HEK293 (cell line): ENCODE measurements at regions not wholly inside any gene's neighbourhood (a gene's known extent, or its start where the extent isn't known, plus 50 kb on each side); places are given as distances from the start of the nearest gene placed in this dataset.

Source experiments
- CTCF ChIA-PET: fragments of 350-600 bp; formaldehyde crosslinking; extraction: SDS; loops from one replicate; lab custom pipeline; 2021; ENCODE audit warnings: antibody characterized with exemption; lab: Yijun Ruan, JAX
- POLR2A ChIA-PET: fragments of 300-600 bp; formaldehyde crosslinking; extraction: SDS; loops from one replicate; lab custom pipeline; 2020; ENCODE audit warnings: antibody characterized with exemption, inconsistent platforms; lab: Yijun Ruan, JAX
- H3K27ac ChIP-seq: fragments of 200-500 bp; sonication (Bioruptor generic); 2 replicates; pipeline ENCODE4 v1.5.1; 2014; ENCODE audit warnings: low read depth, low read length, control low read depth, inconsistent platforms; ENCODE audit errors: extremely low read depth
- H3K36me3 ChIP-seq, 2 experiments: fragments of 200-500 bp in 1 of 2; sonication (Bioruptor generic) in 1 of 2; 1 replicate in 1 of 2; 2 replicates in 1 of 2; pipeline ENCODE4 v1.5.1; 2014 to 2017; ENCODE audit warnings: inconsistent platforms in 2 of 2, low read length in 2 of 2; ENCODE audit not compliant: control insufficient read depth in 2 of 2, insufficient read depth in 1 of 2
- H3K4me1 ChIP-seq: fragments of 200-500 bp; sonication (Bioruptor generic); 2 replicates; pipeline ENCODE4 v1.5.1; 2014; ENCODE audit warnings: mild to moderate bottlenecking, low read length, inconsistent platforms; ENCODE audit not compliant: control insufficient read depth, insufficient read depth
- H3K4me3 ChIP-seq: 2 replicates; pipeline ENCODE4 v1.5.1; 2011; ENCODE audit warnings: low read depth, mild to moderate bottlenecking, control low read depth, low read length, moderate library complexity
- H3K9me3 ChIP-seq: fragments of 200-500 bp; sonication (Bioruptor generic); 2 replicates; pipeline ENCODE4 v1.5.1; 2014; ENCODE audit warnings: low read depth, low read length, inconsistent platforms; ENCODE audit not compliant: control insufficient read depth, insufficient read depth
- CTCF ChIP-seq: fragments of 450-650 bp; formaldehyde crosslinking; IDR thresholded peaks from 2 replicates; pipeline ENCODE4 v1.5.1; 2016; ENCODE audit warnings: missing biosample characterization, missing genetic modification characterization
- ELK4 ChIP-seq: IDR thresholded peaks from 2 replicates; pipeline ENCODE4 v1.6.1; 2011; ENCODE audit warnings: mild to moderate bottlenecking, low read depth, low read length, borderline replicate concordance
- FEZF1 ChIP-seq: fragments of 450-650 bp; formaldehyde crosslinking; IDR thresholded peaks from 2 replicates; pipeline ENCODE4 v1.5.1; 2016; ENCODE audit warnings: missing biosample characterization, missing genetic modification characterization
- GLI4 ChIP-seq: fragments of 450-650 bp; formaldehyde crosslinking; IDR thresholded peaks from 2 replicates; pipeline ENCODE4 v1.5.1; 2016; ENCODE audit warnings: missing biosample characterization, missing genetic modification characterization
- KLF8 ChIP-seq: fragments of 450-650 bp; formaldehyde crosslinking; IDR thresholded peaks from 2 replicates; pipeline ENCODE4 v1.5.1; 2016; ENCODE audit warnings: missing biosample characterization, missing genetic modification characterization
- PRDM1 ChIP-seq: fragments of 450-650 bp; formaldehyde crosslinking; IDR thresholded peaks from 2 replicates; pipeline ENCODE4; 2016; ENCODE audit warnings: missing biosample characterization, missing genetic modification characterization
- RBAK ChIP-seq: fragments of 450-650 bp; formaldehyde crosslinking; IDR thresholded peaks from 2 replicates; pipeline ENCODE4 v1.5.1; 2016; ENCODE audit warnings: missing biosample characterization, missing genetic modification characterization
- SCRT2 ChIP-seq: fragments of 450-650 bp; formaldehyde crosslinking; IDR thresholded peaks from 2 replicates; pipeline ENCODE4 v1.5.1; 2016; ENCODE audit warnings: missing biosample characterization, missing genetic modification characterization
- TSHZ1 ChIP-seq: fragments of 450-650 bp; formaldehyde crosslinking; IDR thresholded peaks from 2 replicates; pipeline ENCODE4 v1.5.1; 2016; ENCODE audit warnings: missing biosample characterization, missing genetic modification characterization, borderline replicate concordance
- ZEB2 ChIP-seq: fragments of 450-650 bp; formaldehyde crosslinking; IDR thresholded peaks from 2 replicates; pipeline ENCODE4 v1.5.1; 2016; ENCODE audit warnings: missing biosample characterization, missing genetic modification characterization
- ZNF10 ChIP-seq: fragments of 450-650 bp; formaldehyde crosslinking; IDR thresholded peaks from 2 replicates; pipeline ENCODE4 v1.5.1; 2017; ENCODE audit warnings: missing biosample characterization, missing genetic modification characterization
- ZNF16 ChIP-seq: fragments of 450-650 bp; formaldehyde crosslinking; IDR thresholded peaks from 2 replicates; pipeline ENCODE4 v1.5.1; 2016; ENCODE audit warnings: low read depth, missing biosample characterization, missing genetic modification characterization
- ZNF223 ChIP-seq: fragments of 450-650 bp; formaldehyde crosslinking; IDR thresholded peaks from 2 replicates; pipeline ENCODE4 v1.5.1; 2016; ENCODE audit warnings: missing biosample characterization, missing genetic modification characterization
- ZNF23 ChIP-seq: fragments of 450-650 bp; formaldehyde crosslinking; IDR thresholded peaks from 2 replicates; pipeline ENCODE4 v1.5.1; 2016; ENCODE audit warnings: missing biosample characterization, missing genetic modification characterization, borderline replicate concordance
- ZNF404 ChIP-seq: fragments of 450-650 bp; formaldehyde crosslinking; IDR thresholded peaks from 2 replicates; pipeline ENCODE4 v1.5.1; 2017; ENCODE audit warnings: missing biosample characterization, missing genetic modification characterization
- ZNF514 ChIP-seq: fragments of 450-650 bp; formaldehyde crosslinking; IDR thresholded peaks from 2 replicates; pipeline ENCODE4 v1.5.1; 2016; ENCODE audit warnings: missing biosample characterization, missing genetic modification characterization
- ZNF548 ChIP-seq: fragments of 450-650 bp; formaldehyde crosslinking; IDR thresholded peaks from 2 replicates; pipeline ENCODE4 v1.5.1; 2016; ENCODE audit warnings: missing biosample characterization, missing genetic modification characterization
- ZNF555 ChIP-seq: fragments of 450-650 bp; formaldehyde crosslinking; conservative IDR thresholded peaks from 2 replicates; pipeline ENCODE4 v1.5.1; 2017; ENCODE audit warnings: missing biosample characterization, mild to moderate bottlenecking, missing genetic modification characterization, inconsistent platforms
- ZNF626 ChIP-seq: fragments of 450-650 bp; sonication (Bioruptor Pico); formaldehyde crosslinking; IDR thresholded peaks from 2 replicates; pipeline ENCODE4 v1.5.1; 2018; ENCODE audit warnings: missing biosample characterization, missing genetic modification characterization, inconsistent platforms
- ZNF664 ChIP-seq: fragments of 450-650 bp; formaldehyde crosslinking; IDR thresholded peaks from 2 replicates; pipeline ENCODE4 v1.5.1; 2016; ENCODE audit warnings: missing biosample characterization, missing genetic modification characterization
- ZNF76 ChIP-seq: fragments of 450-650 bp; formaldehyde crosslinking; IDR thresholded peaks from 2 replicates; pipeline ENCODE4; 2016; ENCODE audit warnings: low read depth, missing biosample characterization, missing genetic modification characterization, borderline replicate concordance
- ZNF777 ChIP-seq: fragments of 450-650 bp; formaldehyde crosslinking; IDR thresholded peaks from 2 replicates; pipeline ENCODE4 v1.5.1; 2017; ENCODE audit warnings: missing biosample characterization, missing genetic modification characterization, borderline replicate concordance
- ZSCAN18 ChIP-seq: fragments of 450-650 bp; formaldehyde crosslinking; IDR thresholded peaks from 2 replicates; pipeline ENCODE4 v1.5.1; 2016; ENCODE audit warnings: missing biosample characterization, missing genetic modification characterization

GRCh38 chr11:70887542-70887827 is 364.9 kb downstream of the SHANK2 start (continued):
- TF ChIP-seq ZNF10 (tag by site-specific recombination) (no peak), ZNF626 (tag by site-specific recombination) (no peak), TSHZ1 (no peak), ZNF514 (no peak), RBAK (tag by site-specific recombination) (no peak), GLI4 (tag by site-specific recombination) (no peak), KLF8 (tag by site-specific recombination) (no peak), ZNF555 (no peak), ZNF404 (tag by site-specific recombination) (no peak)

- Histone ChIP-seq H3K9me3 (no peaks in the 10 kb centered on the region), H3K36me3 (no peaks in the 10 kb centered on the region), H3K4me3 (no peak overlapping the region), H3K4me1 (no peaks in the 10 kb centered on the region), H3K27ac (no peak overlapping the region)
- ChIA-PET CTCF (interaction anchor here (0.7 to 0.8 kb wide), 2 partner anchors 33 to 62 kb away, joined by 3 read pairs; no protein-coding TSS in a partner anchor), POLR2A (no interaction called here)
- TF ChIP-seq ZNF548 (tag by site-specific recombination) (no peak), ELK4 (no peak), ZNF23 (tag by site-specific recombination) (no peak), ZSCAN18 (tag by site-specific recombination) (no peak), CTCF (tag by site-specific recombination) (no peak), ZEB2 (no peak), ZNF777 (tag by site-specific recombination) (no peak), ZNF223 (tag by site-specific recombination) (no peak), FEZF1 (tag by site-specific recombination) (no peak), SCRT2 (tag by site-specific recombination) (no peak), ZNF16 (no peak), PRDM1 (tag by site-specific recombination) (no peak), ZNF76 (tag by site-specific recombination) (no peak), ZNF664 (no peak)
These were observed 364.3 kb downstream of the SHANK2 start for GRCh38 chr11:70888061-70888460.
